GM18873 (cell line): ENCODE measurements at regions not wholly inside any gene's neighbourhood (a gene's known extent, or its start where the extent isn't known, plus 50 kb on each side); places are given as distances from the start of the nearest gene placed in this dataset.
"Not testable (repeated sequence)": the region's sequence is repeated elsewhere in the genome, so short reads cannot be mapped to it uniquely, and the experiment has no call there.

Experiments used
- ATAC-seq: cut with Tn5 transposase; IDR thresholded peaks from one replicate; pipeline ENCODE4 v1.9.1; 2021; ENCODE audit warnings: mild to moderate bottlenecking, moderate library complexity, moderate number of reproducible peaks; ENCODE audit not compliant: unreplicated experiment, low FRiP score

GRCh38 chr10:36421992-36422391 is 703.4 kb upstream of the ANKRD30A start:
- ATAC-seq = no peak

DNA sequence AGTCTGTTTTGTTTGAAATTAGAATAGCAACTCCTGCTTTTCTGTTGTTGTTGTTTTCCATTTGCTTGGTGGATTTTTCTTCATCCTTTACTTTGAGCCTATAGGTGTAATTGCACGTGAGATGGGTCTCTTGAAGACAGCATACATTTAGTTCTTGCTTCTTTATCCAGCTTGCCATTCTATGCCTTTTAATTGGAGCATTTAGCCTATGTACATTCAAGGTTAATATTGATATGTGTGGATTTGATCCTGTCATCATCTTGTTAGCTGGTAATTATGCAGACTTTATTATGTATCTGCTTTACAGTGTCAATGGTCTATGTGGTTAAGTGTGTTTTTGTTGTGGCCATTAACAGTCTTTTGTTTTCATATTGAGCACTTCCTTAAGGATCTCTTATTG is 708.9 kb upstream of the ANKRD30A start:
- no peak for ATAC-seq

- no peak for ATAC-seq
These were observed 712.5 kb upstream of the ANKRD30A start for GRCh38 chr10:36412942-36413341.

- ATAC-seq = not testable (repeated sequence)
These were observed 725.2 kb upstream of the ANKRD30A start for GRCh38 chr10:36400238-36400637.

DNA sequence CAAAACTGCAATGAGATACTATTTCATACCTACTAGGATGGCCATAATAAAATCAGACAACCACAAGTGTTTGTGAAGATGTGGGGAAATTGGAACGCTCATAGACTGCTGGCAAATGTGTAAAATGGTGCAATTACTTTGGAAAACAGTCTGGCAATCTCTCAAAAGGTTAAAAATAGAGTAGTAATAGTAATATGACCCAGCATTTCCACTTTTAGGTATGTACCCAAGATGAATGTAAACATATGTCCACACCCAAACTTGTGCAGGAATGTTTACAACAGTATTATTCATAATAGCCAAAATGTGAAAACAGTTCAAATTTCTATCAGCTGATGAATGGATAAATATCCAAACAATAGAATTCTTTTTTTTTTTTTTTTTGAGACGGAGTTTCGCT is 731.6 kb upstream of the ANKRD30A start:
- no peak for ATAC-seq

DNA sequence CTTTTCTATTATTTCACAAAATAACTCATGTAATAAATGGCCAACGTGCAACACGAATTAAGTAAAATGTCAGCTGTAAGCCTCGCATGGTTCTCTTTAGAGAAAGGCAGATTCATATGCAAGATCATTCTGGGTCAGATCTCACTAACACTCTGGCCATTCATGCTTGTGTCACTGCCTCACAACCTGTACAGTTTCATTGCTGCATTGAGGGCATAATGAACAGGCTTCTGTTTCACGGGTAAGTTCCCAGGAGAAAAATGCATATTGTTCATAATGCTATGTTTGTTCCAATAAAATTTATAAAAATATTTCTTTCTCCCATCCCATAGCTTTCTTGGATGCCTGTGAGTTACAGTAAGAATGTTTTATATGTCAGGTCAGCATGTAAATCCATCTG is 734.0 kb upstream of the ANKRD30A start:
- ATAC-seq = no peak

DNA sequence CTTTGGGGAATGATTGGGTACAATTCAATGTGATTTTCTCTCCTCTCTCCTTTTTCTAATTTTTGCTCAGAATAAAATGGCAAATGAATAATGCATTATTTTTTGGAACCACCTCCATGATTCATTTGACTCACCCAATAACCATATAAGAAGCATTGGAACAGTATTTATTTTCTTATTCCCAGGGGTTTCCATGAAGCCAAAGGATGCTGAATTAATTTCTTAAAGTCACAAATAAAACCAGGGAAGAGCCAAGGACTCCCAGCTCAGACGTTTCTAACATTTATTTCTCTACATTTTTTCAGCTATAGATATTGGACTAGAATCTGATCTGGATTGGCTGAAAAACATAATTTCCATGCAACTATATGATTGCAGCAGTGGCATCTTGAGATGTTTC is 735.2 kb upstream of the ANKRD30A start:
- no peak for ATAC-seq

DNA sequence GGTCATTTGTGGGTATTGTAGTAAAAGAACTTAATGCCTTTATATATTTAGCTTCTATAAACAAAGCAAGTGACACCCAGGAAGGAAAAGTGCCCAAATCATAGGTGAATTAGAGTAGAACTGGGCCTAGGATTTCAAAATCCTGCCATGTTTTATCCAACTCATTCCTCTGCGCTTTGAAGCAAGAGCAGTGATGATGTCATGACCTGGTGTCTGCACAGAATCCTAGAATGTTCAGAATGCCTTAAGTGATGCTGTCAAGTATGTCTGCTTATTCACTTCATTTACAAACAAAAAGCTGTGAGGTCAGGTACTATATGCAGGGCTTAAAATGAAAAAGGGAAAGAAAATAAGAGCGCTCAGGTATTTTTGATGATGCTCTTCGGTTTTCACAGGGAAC is 737.2 kb upstream of the ANKRD30A start:
- ATAC-seq = no peak

DNA sequence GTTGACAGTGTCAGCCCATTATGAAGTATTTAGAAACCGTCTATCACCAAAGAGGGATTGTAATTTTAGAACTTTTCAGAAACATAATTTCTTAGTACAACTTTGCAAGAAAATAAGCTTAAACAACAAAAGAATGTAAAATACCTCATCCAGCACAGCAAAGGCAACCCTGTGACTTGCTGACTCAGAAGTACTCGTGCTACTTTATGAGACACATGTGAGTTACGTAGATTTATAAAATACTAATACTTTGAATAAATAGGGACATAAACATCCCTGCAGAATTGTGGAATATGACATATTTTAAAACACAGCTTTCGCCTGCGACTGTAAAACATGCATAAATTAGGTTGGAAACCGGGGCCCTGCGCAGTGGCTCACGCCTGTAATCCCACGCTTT is 739.7 kb upstream of the ANKRD30A start:
- ATAC-seq = no peak

DNA sequence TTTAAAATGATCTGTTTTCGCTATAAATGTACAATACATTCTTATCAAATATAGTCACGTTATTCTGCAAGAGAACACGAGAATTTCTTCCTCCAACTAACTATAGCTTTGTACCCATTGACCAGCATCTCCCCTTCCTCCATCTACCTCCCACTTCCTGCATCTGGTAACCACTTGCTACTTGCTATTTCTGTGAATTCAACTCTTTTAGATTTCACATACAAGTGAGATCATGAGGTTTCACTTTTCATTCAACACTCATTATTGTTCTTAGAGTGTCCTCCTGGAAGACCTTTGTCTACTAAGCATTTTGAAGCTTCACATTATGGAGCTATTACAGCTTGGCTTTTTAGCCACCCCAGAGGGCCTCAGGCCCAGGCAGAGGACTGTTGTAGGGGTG is 741.3 kb upstream of the FZD8 start:
- ATAC-seq = no peak

- no peak for ATAC-seq
These were observed 739.7 kb upstream of the FZD8 start for GRCh38 chr10:36381748-36382147.

DNA sequence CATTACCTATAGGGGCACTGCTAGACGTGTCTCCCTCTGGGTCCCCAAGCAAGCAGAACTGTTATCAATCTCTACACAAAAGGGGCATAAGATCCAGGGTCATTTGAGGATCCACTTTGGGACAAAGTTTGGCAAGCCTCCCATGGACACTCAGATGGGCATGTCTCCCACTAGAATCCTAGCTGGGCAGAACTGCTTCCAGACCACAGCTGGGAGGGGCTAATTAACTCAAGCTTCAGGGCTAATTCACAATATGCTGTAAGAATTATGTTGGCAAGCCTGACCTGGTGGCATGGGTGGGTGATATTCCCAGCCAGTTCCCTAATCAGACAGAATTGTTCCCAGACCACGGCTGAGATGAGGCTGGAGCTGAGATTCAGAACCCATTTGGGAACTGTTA is 738.4 kb upstream of the FZD8 start:
- no peak for ATAC-seq

DNA sequence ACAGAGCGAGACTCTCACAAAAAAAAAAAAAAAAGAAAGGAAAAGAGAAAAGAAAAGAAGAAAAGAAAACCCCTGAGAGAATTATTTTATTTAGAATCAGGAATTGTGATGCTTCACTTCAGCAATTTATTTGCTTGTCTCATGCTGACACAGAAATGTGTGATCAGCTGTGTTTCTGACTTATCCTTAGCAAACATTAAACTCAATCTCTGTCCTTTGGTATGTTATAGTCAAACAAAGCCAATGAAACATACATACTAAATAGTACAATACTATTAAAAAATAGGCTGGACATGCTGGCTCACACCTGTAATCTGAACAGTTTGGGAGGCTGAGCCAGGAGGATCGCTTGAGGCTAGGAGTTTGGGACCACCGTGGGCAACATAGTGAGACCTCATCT is 733.0 kb upstream of the FZD8 start:
- ATAC-seq = no peak

GRCh38 chr10:36373424-36374096 is 731.5 kb upstream of the FZD8 start:
- ATAC-seq = no peak

GRCh38 chr10:36367362-36367761 is 725.3 kb upstream of the FZD8 start:
- ATAC-seq = no peak

DNA sequence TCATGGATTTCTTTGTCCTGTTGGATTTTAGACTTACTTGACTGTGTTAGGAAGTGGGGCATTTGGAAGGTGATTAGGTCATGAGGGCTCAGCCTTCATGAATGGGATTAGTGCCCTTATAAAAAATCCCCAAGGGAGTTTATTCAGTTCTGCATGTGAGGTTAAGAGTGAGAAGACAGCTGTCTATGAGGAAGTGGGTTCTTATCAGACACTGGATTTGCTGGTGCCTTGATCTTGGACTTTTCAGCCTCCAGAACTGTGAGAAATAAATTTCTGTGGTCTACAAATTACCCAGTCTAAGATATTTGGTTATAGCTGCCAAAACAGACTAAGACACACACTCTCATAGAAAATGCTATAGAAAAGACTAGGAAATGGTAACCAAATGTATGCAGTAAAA is 724.7 kb upstream of the FZD8 start:
- no peak for ATAC-seq

GRCh38 chr10:36366065-36366464 is 724.0 kb upstream of the FZD8 start:
- no peak for ATAC-seq

- ATAC-seq = no peak
These were observed 720.2 kb upstream of the FZD8 start for GRCh38 chr10:36362257-36362656.

DNA sequence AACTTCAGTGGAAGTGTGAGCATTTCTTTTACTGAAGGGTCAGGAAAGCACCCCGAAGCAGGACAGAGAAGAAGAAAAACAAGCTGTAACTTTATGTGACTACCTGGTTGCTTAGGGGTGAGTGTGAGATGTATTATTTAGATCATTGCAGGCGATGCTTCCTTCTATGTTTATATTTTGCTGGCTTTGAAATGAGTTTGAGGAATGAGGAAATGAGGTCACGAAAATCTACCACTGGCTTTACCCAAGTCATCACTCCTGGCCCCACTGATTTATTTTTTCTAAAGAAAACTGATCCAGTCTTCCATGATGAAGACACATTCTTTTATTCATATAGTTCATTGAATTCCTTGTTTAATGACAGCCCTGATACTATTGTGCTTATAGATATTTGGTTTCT is 716.6 kb upstream of the FZD8 start:
- ATAC-seq = no peak

- no peak for ATAC-seq
These were observed 712.5 kb upstream of the FZD8 start for GRCh38 chr10:36354633-36355032.

- no peak for ATAC-seq
These were observed 709.1 kb upstream of the FZD8 start for GRCh38 chr10:36351159-36351558.

DNA sequence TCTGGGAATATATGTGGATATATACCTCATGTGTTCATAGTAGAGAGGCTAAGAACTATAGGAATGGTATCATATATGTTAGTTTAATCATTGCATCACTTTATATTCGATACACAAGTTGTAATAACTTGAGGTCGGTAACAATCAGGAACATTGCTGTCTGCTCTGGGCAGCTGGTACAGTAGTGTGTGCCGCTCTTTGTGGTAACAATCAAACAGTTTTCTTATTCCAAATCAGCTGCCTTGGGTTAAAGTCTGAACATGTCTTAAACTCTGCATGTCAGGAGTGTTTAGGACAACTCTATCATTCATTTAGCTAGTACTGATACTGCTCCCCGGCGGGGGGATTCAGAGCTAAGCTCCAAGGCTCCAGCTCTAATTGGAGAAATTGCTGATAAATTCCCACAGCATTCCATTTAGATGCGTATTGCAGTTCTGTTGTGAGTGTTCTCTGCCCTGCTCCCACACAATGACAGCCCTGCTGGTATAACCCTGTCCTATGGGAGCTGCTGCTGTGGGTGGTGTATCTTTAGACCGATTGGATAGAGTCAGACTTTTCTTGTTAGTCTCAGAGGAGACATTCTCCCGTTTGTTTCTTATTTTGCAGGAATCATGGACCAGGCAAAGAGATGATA is 707.5 kb upstream of the FZD8 start:
- no peak for ATAC-seq

- ATAC-seq = no peak
These were observed 703.7 kb upstream of the FZD8 start for GRCh38 chr10:36345807-36346206.
